GM18505 (cell line): ENCODE measurements at regions not wholly inside any gene's neighbourhood (a gene's known extent, or its start where the extent isn't known, plus 50 kb on each side); places are given as distances from the start of the nearest gene placed in this dataset.

Experiments used
- ATAC-seq: cut with Tn5 transposase; IDR thresholded peaks from one replicate; pipeline ENCODE4 v1.9.1; 2021; ENCODE audit not compliant: unreplicated experiment
- POLR2A ChIP-seq: IDR thresholded peaks from 4 replicates; pipeline ENCODE4 v1.6.1; 2011; ENCODE audit warnings: borderline replicate concordance; ENCODE audit not compliant: insufficient read depth, insufficient read length; ENCODE audit errors: extremely low read depth

DNA sequence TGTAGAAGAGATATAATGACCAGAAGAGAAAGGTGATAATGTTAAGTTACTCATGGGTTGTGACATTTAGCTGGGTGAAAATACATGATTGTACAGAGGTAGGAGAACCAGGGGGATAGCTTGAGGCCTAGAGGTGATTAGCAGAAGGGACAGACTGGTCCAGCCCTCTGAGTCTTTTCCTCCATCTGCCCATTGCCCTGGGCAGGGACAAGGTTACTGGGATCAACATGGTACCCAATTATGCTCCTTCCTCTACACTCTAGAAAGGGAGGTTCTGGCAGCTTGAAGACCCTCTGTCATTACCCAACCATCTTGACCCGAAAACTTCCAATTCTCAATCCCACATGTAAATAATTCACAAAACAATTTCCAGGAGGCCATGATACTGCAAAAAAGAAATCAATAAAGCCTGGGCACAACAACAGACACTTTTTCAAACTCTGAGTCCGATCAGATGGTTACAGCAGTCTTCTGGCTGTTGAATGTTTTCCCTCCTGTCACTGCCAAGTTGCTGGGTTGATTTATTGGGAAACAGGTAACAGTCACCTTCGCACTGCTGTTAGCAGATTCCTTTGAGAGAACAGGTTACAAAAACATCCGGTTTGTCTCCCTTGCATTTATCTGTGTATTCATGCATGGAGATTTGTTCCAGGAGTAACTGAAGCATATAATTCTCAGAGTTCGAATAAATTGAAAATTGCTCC, 239.1 kb upstream of the HTR2A start:
- no peak for ATAC-seq
- TF ChIP-seq POLR2A = no peak

DNA sequence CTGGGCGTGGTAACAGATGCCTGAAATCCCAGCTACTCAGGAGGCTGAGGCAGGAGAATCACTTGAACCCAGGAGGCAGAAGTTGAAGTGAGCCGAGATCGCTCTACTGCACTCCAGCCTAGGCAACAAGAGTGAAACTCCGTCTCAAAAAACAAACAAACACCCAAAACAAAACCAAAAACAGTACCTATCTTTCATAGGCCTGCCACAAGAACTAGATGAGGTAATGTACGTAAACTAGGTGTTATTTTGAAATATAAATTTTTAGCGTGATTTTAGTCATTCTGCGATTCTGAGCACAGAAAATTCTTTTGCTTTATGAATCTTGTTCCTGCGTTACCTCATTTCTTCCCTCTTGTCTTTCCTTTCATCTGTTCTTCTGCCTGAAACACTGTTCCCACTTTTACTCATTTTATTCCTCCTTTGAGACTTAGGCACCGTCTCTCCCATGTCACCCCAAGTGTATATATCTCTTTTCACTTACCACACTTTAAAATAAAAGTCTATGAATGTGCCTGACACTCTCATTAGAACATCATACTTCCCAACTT, 238.2 kb upstream of the HTR2A start:
- TF ChIP-seq POLR2A = no peak
- ATAC-seq = no peak

DNA sequence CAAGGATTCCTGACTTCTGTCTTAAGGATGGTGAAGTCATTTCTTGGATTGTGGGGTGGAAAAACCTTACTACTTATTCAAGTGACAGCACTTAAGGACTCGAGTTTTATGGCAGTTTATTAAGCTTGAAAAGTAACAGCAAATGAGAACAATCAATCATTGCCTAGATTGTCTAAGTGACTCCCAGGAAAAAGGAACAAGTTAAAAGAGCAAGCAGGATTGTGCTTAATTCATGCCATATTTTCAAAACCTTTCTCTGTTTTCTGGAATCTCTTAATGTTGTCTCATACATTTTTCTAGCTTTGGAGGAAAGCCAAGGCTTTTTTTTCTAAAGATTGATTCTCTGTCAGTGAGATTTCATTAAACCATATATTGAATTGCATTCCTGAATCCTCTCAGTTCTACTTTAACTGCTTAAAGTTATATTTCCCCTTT, 236.2 kb upstream of the HTR2A start:
- ATAC-seq = no peak
- no peak for TF ChIP-seq POLR2A

DNA sequence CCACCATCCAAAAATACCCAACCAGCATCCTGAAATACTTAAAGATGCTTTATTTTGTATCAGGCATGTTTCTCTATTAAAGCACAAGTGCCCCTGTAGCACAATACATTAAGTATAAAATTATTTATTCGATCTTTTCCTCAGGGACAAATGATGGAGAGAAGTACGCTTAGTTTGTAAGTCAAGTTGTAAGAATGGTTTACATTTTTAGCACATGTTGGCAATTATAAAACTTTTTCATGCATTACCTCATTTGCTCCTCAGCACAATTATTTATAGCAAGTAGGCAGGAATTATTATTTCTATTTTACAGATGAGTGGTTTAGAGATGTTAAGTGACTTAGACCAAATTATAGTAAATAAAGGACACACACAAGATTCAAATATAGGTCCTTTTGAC, 232.6 kb upstream of the HTR2A start:
- TF ChIP-seq POLR2A = no peak
- ATAC-seq = no peak

DNA sequence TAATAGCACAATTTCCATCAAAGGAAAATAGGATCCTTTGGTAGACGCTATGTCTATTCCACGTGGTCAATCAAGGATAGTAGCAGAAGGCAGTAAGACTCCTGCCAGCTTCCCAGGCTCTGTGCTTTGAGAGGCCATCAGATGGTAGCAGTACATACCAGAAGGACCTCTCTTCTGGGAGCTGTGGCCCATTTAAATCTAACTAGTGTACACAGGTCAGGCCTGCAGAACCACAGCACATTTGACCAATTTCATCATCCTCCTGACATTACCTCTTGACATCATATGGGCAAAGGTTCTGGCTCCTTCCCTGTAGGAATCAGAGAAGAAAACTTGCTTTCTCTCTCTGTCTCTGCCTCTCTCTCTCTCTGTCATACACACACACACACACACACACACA, 229.6 kb upstream of the HTR2A start:
- no peak for TF ChIP-seq POLR2A
- ATAC-seq = no peak

DNA sequence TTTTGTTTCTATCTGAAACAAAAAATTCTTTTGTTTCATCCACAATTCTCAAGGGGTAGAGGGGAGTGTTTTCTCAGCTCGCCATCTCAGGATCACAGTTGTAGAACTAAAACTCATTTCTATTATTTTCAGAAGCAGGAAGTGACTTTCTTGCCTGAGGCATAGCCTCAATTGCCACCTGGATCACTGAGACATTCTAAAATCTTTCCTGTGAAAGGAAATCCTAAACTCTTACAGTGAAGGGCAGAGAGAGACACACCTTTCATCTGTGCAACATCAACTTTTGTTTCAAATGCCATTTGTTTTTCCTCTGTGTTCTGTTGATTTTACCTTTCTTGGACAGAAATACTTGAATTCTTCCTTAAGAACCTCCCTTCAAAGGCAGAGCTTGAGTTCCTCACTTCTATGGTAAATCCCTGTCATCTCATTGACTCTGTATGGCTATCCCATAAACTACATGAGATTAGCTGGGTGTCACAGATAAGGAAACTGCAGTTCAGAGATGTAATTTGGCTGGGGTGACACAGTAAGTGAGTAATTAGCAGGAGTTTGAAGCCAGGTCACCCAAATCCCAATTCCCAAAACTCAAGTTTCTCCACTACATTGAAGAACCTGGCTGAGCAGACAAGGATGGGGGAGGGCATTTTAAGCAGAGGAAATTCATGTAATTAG, 224.4 kb upstream of the HTR2A start:
- no peak for ATAC-seq
- TF ChIP-seq POLR2A = no peak

DNA sequence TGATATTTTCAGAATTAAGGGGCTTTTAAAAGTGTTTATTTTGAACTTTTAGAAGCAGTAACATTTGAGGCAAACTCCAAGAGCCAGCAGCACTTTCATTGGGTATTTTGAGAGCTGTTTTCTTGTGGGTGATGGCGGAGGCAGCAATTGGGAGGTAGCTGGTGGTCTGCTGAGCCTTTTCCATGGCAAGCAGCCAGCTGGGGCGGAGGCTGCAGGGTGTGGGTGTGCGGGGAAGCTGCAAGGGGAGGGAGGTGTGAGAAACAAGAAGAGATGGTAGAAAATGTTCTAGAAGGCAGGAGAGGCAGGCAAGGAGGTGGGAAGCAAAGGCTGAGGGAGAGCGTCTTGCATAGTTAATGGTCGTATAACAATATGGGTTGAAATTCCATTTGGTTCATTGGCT, 223.4 kb upstream of the HTR2A start:
- no peak for TF ChIP-seq POLR2A
- no peak for ATAC-seq

DNA sequence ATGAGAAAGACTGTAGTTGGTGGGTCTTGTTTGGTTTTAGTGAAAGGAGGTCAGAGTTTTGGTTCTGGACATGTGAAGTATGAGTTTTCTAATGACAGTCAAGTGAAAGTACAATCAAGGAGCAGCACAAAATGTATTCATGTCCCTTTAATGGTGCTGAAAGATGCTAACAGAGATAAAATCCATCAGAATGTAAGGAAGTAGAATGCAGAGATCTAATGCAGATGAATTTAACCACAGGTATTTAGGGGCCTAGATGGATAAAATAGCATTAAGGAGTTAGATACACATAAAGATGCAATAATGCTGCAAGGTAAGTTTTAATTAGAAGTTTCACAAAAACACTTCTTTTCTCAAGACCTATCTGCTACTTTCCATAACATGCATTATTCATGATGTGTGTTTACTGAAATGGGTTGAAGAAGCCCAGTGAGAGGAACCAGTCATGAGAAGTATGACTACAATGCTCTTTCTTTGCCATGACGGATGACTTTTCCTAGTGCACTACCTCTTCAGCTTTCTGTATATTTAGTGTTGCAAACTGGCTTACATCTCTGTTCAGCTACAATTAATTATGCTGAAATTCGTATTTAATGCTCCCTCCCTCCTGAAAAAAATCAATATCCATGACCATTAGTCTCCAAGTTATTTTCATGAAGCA, 222.9 kb upstream of the HTR2A start:
- ATAC-seq = no peak
- no peak for TF ChIP-seq POLR2A

DNA sequence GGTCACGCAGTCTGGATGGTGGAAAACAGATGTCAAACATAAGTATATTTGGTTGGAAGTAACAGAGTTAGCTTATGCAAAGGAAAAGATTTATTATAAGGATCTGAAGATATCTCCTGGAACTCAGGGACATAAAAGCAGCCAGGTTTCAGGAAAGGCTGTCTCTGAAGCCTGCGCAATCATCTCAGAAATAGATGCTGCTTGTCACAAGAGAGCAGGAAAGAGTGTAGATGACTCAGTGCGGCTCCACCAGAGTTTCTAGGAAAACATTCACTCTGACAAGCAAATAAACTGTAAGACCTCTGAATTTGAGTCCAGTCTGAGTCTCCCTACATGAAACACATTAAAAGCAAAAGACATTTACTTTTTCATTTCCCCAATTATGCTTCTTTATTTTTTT, 220.4 kb upstream of the HTR2A start:
- TF ChIP-seq POLR2A = no peak
- no peak for ATAC-seq

DNA sequence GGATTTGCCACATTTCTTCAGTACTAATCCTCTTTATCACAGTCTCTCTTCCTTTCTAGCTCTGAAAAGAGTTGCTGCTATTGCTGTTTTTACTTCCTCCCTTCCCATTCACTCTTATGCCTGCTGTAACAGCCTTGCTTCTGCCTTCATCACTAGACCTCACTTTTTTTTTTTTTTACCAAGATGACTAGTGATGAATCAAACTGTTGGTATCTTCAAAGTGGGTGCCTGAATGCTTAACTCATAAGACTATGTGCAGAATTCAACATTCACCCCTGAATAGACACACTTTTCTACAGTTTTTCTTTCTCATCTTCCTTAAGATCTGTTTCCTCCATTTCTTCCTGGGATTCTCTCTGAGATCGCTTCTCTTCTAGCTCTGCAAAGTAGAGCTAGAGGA, 217.2 kb upstream of the HTR2A start:
- no peak for TF ChIP-seq POLR2A
- ATAC-seq = no peak

DNA sequence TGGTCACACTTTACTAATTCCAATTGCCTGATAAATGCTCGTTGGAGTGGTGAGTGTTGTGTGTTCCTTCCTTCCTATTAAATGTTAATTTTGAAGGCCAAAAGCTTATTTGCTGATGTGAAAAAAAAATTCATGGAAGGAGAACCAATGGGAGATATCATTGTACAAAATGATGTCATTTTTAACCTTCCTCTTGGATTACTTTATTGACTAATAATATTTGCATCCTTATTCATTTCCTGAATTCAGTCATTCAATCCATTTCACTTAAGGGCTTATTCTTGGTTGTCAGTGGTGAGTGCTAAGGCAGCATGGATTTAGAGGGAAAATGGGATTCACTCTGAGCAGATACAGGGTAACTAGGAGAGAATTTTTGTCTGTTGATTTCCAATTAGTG, 216.0 kb upstream of the HTR2A start:
- ATAC-seq = no peak
- TF ChIP-seq POLR2A = no peak

DNA sequence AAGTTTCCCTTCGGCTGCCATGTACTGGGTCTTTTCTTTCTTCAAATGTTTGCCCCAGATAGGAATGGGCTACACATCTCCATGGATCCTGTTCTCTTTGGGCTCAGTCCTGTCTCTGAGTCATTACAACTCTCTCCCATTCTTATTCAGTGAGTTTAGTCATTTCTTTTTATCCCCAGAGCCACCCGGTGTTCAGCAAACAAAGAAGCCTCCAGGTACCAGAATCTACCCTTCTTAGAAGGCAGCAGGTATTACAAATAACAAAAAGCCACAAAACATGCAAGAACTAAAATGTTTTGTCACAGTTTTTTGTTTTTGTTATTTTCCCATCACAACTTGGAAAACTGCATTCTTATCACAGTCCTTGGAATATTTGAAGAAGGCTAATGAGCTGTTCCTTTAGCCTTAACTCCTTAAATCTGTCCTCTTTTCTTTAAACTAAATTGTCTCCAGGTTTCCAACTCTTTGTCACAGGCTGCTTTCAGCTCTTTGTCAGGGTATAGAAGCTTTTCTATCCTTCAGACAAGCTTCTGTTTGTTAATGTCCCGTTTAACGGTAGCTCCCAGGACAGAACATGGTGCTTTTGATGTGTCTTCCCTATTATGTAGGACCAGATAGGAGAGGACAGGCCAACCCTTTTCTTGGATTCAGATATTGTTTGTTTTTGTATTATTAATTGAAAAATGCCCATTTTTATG, 215.5 kb upstream of the HTR2A start:
- TF ChIP-seq POLR2A = no peak
- no peak for ATAC-seq

DNA sequence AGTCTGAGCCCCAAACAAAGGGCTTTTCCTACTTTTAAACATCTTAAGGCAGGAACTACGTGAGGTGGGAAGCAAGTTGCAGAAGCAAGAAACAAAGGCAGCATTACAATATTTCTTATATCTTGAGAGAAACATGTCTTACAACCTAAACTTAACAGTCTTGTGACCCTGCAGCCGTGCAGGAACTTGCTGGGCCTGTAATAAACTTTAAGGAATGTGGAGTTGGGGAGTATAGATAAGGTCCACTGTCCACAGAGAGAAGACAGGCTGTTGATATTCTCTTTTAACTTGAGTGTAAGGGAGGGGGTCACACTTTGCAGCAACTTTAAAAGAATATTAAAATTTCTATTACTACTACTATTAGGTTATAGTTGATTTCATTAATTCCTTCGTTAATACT, 214.6 kb upstream of the HTR2A start:
- ATAC-seq = no peak
- no peak for TF ChIP-seq POLR2A

DNA sequence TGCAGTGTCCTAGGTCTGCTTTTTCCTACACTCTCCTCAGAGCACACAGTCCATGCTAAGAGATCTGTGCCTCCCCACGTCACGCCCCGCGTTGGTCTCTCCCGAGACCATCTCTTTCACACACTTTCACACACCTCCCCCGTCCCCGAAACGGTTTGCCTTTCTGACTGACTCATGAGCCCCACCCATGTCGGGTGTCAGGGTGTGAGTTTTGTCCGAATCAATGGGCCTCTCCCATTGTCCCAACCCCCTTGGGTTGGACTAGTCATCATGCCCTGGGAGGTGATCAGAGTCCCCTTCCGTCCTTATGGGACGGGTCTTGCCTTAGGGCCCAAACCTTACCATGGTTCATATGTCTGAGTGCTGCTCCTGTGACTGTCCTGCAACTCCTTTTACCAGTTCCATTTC, 214.0 kb upstream of the HTR2A start:
- ATAC-seq = no peak
- TF ChIP-seq POLR2A = no peak

DNA sequence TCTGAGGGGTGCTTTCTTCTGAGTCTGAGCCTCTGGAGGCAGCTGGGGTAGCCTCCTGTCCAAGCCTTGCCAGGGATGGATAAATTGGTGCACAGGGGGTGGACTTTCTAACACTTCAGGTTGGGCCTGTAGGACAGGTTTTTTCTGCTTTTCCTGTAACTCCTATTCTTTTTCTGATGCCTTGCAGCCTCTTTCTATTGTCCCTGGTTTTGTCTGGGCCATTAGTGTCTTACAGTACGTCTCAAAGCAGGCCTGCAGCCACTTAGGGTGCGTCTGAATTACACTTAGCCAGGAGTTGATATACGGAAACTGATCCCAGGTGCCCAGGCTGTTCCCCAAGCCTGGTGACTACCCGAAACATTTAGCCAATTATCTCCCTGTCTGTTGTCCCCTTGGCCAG, 213.3 kb upstream of the HTR2A start:
- no peak for TF ChIP-seq POLR2A
- ATAC-seq = no peak
